ENCODE measurements at regions not wholly inside any gene's neighbourhood (a gene's known extent, or its start where the extent isn't known, plus 50 kb on each side); places are given as distances from the start of the nearest gene placed in this dataset.
"Not testable (repeated sequence)": the region's sequence is repeated elsewhere in the genome, so short reads cannot be mapped to it uniquely, and the experiment has no call there.

GRCh38 chr3:195986576-195986975, 78.2 kb upstream of the TNK2 start:
- H3K27ac Mint-ChIP-seq; CTCF ChIA-PET; H3K9me3 Mint-ChIP-seq; H3K4me1 Mint-ChIP-seq (ENCODE audit: low read depth); intact Hi-C loops (cut with micrococcal nuclease); H3K27me3 Mint-ChIP-seq (ENCODE audit: low read depth); H3K36me3 Mint-ChIP-seq (ENCODE audit: low read depth); H3K4me3 Mint-ChIP-seq; DNase-seq: not testable (repeated sequence)

DNA sequence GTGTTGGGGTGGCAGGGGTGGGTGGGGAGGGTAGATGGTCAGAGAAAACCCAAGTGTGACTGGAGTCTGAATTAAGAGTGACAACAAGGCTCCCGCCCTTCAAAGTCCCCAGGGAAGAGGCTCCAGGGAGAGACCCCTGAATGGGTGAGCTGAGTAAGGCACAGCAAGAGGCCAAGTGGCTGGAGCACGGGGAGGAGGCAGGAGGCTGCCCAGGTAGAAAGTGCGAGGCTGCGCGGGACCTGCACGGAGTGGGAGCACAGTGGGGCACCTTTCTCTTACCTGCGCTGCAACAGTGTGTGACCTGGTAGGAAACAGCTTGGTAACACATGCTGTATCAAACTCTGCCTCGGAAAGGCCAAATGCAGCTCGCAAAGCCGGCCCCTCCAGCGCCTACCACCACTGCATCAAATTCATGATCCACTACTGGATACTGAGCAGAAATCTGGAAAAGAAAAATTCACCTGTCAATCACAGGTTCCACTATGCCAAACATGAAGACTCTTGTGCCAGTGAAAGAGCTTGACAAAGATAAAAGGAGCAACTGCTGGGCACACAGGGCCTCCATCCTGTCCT, 77.1 kb upstream of the TNK2 start:
- H3K4me1 Mint-ChIP-seq (ENCODE audit: low read depth); CTCF ChIA-PET; H3K36me3 Mint-ChIP-seq (ENCODE audit: low read depth); H3K4me3 Mint-ChIP-seq; H3K9me3 Mint-ChIP-seq; DNase-seq; H3K27ac Mint-ChIP-seq; H3K27me3 Mint-ChIP-seq (ENCODE audit: low read depth); intact Hi-C loops (cut with micrococcal nuclease): not testable (repeated sequence)

- CTCF ChIA-PET; H3K9me3 Mint-ChIP-seq; DNase-seq; H3K4me3 Mint-ChIP-seq; H3K4me1 Mint-ChIP-seq (ENCODE audit: low read depth); H3K27me3 Mint-ChIP-seq (ENCODE audit: low read depth); H3K36me3 Mint-ChIP-seq (ENCODE audit: low read depth); intact Hi-C loops (cut with micrococcal nuclease); H3K27ac Mint-ChIP-seq: not testable (repeated sequence)
Measured at GRCh38 chr3:195984392-195985030, 76.2 kb upstream of the TNK2 start.

- H3K27ac Mint-ChIP-seq; H3K4me1 Mint-ChIP-seq (ENCODE audit: low read depth); H3K4me3 Mint-ChIP-seq; H3K36me3 Mint-ChIP-seq (ENCODE audit: low read depth); intact Hi-C loops (cut with micrococcal nuclease); H3K9me3 Mint-ChIP-seq; DNase-seq; H3K27me3 Mint-ChIP-seq (ENCODE audit: low read depth); CTCF ChIA-PET: not testable (repeated sequence)
Measured at GRCh38 chr3:195983880-195984279, 75.5 kb upstream of the TNK2 start.

DNA sequence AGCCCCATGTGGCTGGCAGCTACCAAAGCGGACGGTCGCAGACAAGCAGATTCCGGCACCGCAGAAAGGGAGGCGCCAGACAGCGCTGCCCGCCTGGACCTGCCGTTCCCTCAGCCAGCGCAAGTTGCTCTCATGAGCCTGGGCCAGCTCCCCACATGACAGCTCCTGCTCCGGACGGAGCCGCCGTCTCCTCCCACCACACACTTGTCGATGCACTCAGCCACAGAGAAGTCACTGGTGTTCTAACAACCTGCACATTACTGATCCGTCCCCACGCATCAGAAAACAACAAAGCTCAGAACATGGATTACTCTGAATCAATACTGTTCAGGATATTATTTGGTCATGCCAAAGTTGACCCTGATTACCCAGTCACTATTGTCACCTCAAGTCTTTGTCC, 74.4 kb upstream of the TNK2 start:
- H3K27me3 Mint-ChIP-seq (ENCODE audit: low read depth); H3K36me3 Mint-ChIP-seq (ENCODE audit: low read depth); H3K4me3 Mint-ChIP-seq; DNase-seq; H3K4me1 Mint-ChIP-seq (ENCODE audit: low read depth); H3K27ac Mint-ChIP-seq; CTCF ChIA-PET; H3K9me3 Mint-ChIP-seq; intact Hi-C loops (cut with micrococcal nuclease): not testable (repeated sequence)

- DNase-seq; CTCF ChIA-PET; H3K4me1 Mint-ChIP-seq (ENCODE audit: low read depth); H3K27ac Mint-ChIP-seq; H3K27me3 Mint-ChIP-seq (ENCODE audit: low read depth); H3K36me3 Mint-ChIP-seq (ENCODE audit: low read depth); H3K9me3 Mint-ChIP-seq; intact Hi-C loops (cut with micrococcal nuclease); H3K4me3 Mint-ChIP-seq: not testable (repeated sequence)
Measured at GRCh38 chr3:195981778-195982177, 73.4 kb upstream of the TNK2 start.

GRCh38 chr3:195979877-195980276, 71.5 kb upstream of the TNK2 start:
- H3K9me3 Mint-ChIP-seq; DNase-seq; intact Hi-C loops (cut with micrococcal nuclease); H3K36me3 Mint-ChIP-seq (ENCODE audit: low read depth); H3K27ac Mint-ChIP-seq; H3K4me3 Mint-ChIP-seq; H3K27me3 Mint-ChIP-seq (ENCODE audit: low read depth); H3K4me1 Mint-ChIP-seq (ENCODE audit: low read depth); CTCF ChIA-PET: not testable (repeated sequence)

DNA sequence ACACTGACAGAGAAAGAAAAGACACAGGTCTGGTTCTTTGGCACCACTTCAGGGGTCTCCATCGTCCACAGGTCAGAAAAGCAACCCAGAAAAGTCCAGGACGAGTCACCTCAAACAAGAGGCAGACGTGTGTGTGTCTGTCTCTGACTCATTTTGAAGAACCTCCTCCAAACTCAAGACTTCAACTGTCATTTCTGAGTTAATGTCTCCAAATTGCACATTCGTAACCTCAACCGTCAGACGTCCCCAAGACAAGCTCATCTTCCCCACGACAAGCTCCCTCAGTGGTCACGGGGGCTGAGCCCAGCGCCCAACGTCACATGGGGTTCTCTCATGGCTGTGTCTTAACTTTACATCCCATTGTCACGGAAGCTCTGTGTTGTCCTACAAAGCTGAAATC, 70.2 kb upstream of the TNK2 start:
- H3K9me3 Mint-ChIP-seq; DNase-seq; H3K27me3 Mint-ChIP-seq (ENCODE audit: low read depth); H3K36me3 Mint-ChIP-seq (ENCODE audit: low read depth); intact Hi-C loops (cut with micrococcal nuclease); H3K4me3 Mint-ChIP-seq; H3K27ac Mint-ChIP-seq; H3K4me1 Mint-ChIP-seq (ENCODE audit: low read depth); CTCF ChIA-PET: not testable (repeated sequence)

GRCh38 chr3:195976876-195977275, 68.5 kb upstream of the TNK2 start:
- DNase-seq; CTCF ChIA-PET; intact Hi-C loops (cut with micrococcal nuclease); H3K4me1 Mint-ChIP-seq (ENCODE audit: low read depth); H3K36me3 Mint-ChIP-seq (ENCODE audit: low read depth); H3K9me3 Mint-ChIP-seq; H3K27ac Mint-ChIP-seq; H3K4me3 Mint-ChIP-seq; H3K27me3 Mint-ChIP-seq (ENCODE audit: low read depth): not testable (repeated sequence)

GRCh38 chr3:195974281-195974680, 65.9 kb upstream of the TNK2 start:
- DNase-seq; H3K27me3 Mint-ChIP-seq (ENCODE audit: low read depth); H3K4me3 Mint-ChIP-seq; H3K9me3 Mint-ChIP-seq; H3K4me1 Mint-ChIP-seq (ENCODE audit: low read depth); intact Hi-C loops (cut with micrococcal nuclease); H3K27ac Mint-ChIP-seq: not testable (repeated sequence)
- H3K36me3 Mint-ChIP-seq (ENCODE audit: low read depth): peaks cover 12% of the 10 kb centered on the region
- CTCF ChIA-PET: interaction anchor here (1.1 kb wide), 1 partner anchor 99 kb away, joined by 3 read pairs; no protein-coding TSS in a partner anchor

GRCh38 chr3:195970873-195971272, 62.5 kb upstream of the TNK2 start:
- H3K27me3 Mint-ChIP-seq (ENCODE audit: low read depth); CTCF ChIA-PET: not testable (repeated sequence)
- peaks cover 11% of the 10 kb centered on the region for H3K36me3 Mint-ChIP-seq (ENCODE audit: low read depth)

DNA sequence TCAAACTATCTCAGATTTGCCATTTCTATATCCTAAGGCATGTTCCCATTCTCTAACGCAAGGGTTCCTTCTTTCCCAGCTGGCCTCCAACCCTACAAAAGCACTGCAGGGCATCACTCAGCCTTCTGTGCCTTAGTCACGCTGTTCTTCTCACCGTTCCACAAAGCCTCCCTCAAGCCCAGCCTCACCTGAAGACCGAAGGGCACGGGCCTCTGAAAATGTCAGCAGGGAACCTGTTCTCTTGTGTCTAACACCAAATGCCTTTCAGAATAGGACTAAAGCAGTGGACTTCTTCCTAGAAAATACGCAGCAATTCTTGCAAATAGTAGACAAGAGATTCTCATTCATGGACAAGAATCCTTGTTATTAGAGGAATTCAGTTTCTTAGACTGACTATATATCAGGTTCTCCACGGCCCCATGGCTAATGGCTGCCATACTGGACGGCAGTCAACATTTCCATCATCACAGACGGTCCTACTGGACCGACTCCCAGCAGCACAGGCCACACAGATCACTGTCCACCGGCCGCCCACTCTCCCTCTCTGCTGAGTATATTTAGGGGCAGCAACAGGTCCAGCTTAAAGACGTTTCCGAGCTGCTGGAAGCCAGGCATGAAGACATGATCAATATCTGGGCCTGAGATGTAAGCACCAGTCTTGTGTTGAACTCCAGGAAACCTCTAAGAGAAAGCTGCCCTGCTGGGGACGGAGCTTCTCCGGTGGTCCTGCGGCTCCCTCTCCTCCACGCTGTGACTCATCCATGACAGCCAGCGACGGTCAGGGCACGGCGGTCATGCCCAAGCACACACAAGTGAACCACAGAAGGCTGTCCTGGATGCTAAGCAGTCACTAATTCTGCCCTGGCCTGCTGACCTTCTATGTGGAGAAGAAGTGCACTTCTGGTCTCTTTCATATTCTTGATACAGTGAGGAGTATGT, 61.8 kb upstream of the TNK2 start:
- H3K4me1 Mint-ChIP-seq (ENCODE audit: low read depth); DNase-seq; H3K27me3 Mint-ChIP-seq (ENCODE audit: low read depth); H3K9me3 Mint-ChIP-seq; CTCF ChIA-PET; H3K27ac Mint-ChIP-seq; H3K4me3 Mint-ChIP-seq; intact Hi-C loops (cut with micrococcal nuclease): not testable (repeated sequence)
- peaks cover 11% of the 10 kb centered on the region for H3K36me3 Mint-ChIP-seq (ENCODE audit: low read depth)

More at GRCh38 chr3:195970873-195971272, 62.5 kb upstream of the TNK2 start:
- H3K4me1 Mint-ChIP-seq (ENCODE audit: low read depth); H3K9me3 Mint-ChIP-seq; DNase-seq; intact Hi-C loops (cut with micrococcal nuclease); H3K4me3 Mint-ChIP-seq; H3K27ac Mint-ChIP-seq: not testable (repeated sequence)

DNA sequence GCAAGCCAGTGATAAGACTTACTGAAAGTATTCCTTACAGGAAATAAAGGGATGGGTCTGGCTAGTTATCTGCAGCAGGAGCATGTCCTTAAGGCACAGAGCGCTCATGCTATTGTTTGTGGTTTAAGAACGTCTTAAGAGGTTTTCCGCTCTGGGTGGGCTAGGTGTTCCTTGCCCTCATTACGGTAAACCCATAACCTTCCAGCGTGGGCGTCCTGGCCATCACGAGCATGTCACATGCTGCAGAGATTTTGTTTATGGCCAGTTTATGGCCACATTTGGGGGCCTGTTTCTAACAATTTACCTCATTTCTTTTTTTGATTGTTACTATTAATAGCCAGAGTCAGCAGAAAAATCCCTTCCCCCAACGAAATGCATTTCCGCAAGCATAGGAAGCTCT, 61.0 kb upstream of the TNK2 start:
- peaks cover 15% of the 10 kb centered on the region for H3K36me3 Mint-ChIP-seq (ENCODE audit: low read depth)
- intact Hi-C loops (cut with micrococcal nuclease); H3K27ac Mint-ChIP-seq; CTCF ChIA-PET; DNase-seq; H3K9me3 Mint-ChIP-seq; H3K27me3 Mint-ChIP-seq (ENCODE audit: low read depth); H3K4me1 Mint-ChIP-seq (ENCODE audit: low read depth); H3K4me3 Mint-ChIP-seq: not testable (repeated sequence)
